ENCODE measurements at regions not wholly inside any gene's neighbourhood (a gene's known extent, or its start where the extent isn't known, plus 50 kb on each side); places are given as distances from the start of the nearest gene placed in this dataset.

GRCh38 chr9:135301271-135302263, 178.0 kb upstream of the PPP1R26 start:
- TF ChIP-seq CTCF (optimal IDR thresholded peaks at IDR 0.05 in 1 of 3, IDR thresholded peaks at IDR 0.05 in 1 of 3, conservative IDR thresholded peaks at IDR 0.05 in 1 of 3; ENCODE audit: extremely low read depth in 1 of 3, insufficient read depth in 2 of 3, low read length in 3 of 3) (no peak), EZH2 (IDR thresholded peaks at IDR 0.05; ENCODE audit: low read length) (no peak)

Data from keratinocyte (primary cell).